DND-41 (cell line): ENCODE measurements at regions not wholly inside any gene's neighbourhood (a gene's known extent, or its start where the extent isn't known, plus 50 kb on each side); places are given as distances from the start of the nearest gene placed in this dataset.

Experiments used
- EZH2 ChIP-seq: IDR thresholded peaks from 3 replicates; pipeline ENCODE4 v1.6.1; 2012; ENCODE audit warnings: borderline replicate concordance, low read depth, mild to moderate bottlenecking, moderate library complexity, low read length, inconsistent platforms; ENCODE audit not compliant: severe bottlenecking
- TF ChIP-seq, protein P1 (sequence below): IDR thresholded peaks from 2 replicates; pipeline ENCODE4 v1.5.1; 2012; ENCODE audit warnings: borderline replicate concordance, low read length, moderate library complexity, mild to moderate bottlenecking; ENCODE audit not compliant: poor library complexity, severe bottlenecking; ENCODE audit errors: extremely low read depth

DNA sequence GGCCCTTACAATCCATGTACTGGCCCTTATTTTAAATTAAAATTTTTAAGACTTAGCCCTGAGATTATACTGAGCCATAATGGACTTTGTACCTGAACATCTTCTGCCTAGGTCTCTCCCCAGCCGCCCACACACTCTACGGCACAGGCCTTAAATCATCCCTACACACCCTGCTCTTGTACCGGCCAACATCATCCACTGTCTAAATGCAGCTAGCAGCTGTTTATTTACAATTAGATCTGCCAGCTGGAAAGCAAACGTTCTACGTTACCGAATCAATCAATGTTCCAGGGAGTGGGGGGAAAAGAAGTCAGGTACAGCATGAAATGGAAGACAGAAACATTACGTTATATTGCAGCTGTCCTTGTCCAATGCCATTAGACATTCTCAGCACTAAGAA lies 88.4 kb upstream of the GRAMD2B start:
- TF ChIP-seq, protein P1, sequence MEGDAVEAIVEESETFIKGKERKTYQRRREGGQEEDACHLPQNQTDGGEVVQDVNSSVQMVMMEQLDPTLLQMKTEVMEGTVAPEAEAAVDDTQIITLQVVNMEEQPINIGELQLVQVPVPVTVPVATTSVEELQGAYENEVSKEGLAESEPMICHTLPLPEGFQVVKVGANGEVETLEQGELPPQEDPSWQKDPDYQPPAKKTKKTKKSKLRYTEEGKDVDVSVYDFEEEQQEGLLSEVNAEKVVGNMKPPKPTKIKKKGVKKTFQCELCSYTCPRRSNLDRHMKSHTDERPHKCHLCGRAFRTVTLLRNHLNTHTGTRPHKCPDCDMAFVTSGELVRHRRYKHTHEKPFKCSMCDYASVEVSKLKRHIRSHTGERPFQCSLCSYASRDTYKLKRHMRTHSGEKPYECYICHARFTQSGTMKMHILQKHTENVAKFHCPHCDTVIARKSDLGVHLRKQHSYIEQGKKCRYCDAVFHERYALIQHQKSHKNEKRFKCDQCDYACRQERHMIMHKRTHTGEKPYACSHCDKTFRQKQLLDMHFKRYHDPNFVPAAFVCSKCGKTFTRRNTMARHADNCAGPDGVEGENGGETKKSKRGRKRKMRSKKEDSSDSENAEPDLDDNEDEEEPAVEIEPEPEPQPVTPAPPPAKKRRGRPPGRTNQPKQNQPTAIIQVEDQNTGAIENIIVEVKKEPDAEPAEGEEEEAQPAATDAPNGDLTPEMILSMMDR = no peak
- no peak for TF ChIP-seq EZH2
